ENCODE measurements at regions not wholly inside any gene's neighbourhood (a gene's known extent, or its start where the extent isn't known, plus 50 kb on each side); places are given as distances from the start of the nearest gene placed in this dataset.

DNA sequence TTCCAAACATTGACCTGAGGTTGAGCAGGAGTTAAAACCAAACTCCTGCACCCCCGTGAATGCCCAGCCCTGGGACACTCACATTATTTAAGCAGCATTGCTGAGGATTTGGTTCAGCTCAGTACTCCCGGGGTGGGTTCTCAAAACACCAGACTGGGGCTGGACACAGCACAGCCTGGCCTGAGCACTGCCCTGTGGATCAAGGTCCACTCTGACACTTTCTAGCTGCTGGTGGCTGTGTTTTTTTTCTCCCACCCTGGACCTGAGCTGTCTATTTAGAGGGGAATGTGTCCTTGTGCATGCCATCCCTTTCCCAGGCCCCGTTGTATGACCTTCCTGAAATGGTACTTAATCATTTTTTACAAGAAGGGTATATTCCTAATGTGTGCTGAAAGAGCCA, 94.7 kb upstream of the GJB6 start:
- Histone ChIP-seq H3K27me3 (replicated peaks in 1 of 4; ENCODE audit: control extremely low read depth in 1 of 4, control insufficient read depth in 3 of 4, insufficient read depth in 4 of 4, low read length in 3 of 4) (no peaks in the 10 kb centered on the region), H4K20me1 (ENCODE audit: control insufficient read depth, insufficient read depth, low read length, poor library complexity, severe bottlenecking) (no peaks in the 10 kb centered on the region), H3K4me2 (replicated peaks; ENCODE audit: low read depth, low read length, poor library complexity, severe bottlenecking) (no peak overlapping the region), H3K27ac (ENCODE audit: low read length in 2 of 2) (no peak overlapping the region), H3K79me2 (ENCODE audit: control insufficient read depth, insufficient read depth, low read length) (no peaks in the 10 kb centered on the region), H3K4me3 (ENCODE audit: control extremely low read depth in 1 of 5, extremely low read depth in 1 of 5, insufficient read depth in 1 of 5, low read depth in 2 of 5, low read length in 4 of 5) (no peak overlapping the region), H3K36me3 (replicated peaks in 1 of 2; ENCODE audit: control extremely low read depth in 1 of 2, control insufficient read depth in 1 of 2, extremely low read depth in 1 of 2, insufficient read depth in 2 of 2, low read length in 1 of 2) (no peaks in the 10 kb centered on the region), H3K9me3 (ENCODE audit: control extremely low read depth in 1 of 3, control insufficient read depth in 2 of 3, insufficient read depth in 1 of 3, low read length in 2 of 3) (peaks cover 0 to 21% (median 12%) of the 10 kb centered on the region in 3 donors), H3K9ac (ENCODE audit: low read length) (no peak overlapping the region), H2AFZ (ENCODE audit: insufficient read depth, low read depth, low read length, poor library complexity, severe bottlenecking) (no peak overlapping the region), H3K4me1 (ENCODE audit: control insufficient read depth in 2 of 2, insufficient read depth in 2 of 2, low read length in 2 of 2) (no peaks in the 10 kb centered on the region)
- Mint-ChIP-seq H3K4me3 (no peak overlapping the region), H3K27me3 (peaks cover 8% of the 10 kb centered on the region), H3K27ac (no peak overlapping the region), H3K9me3 (ENCODE audit: insufficient read depth) (peaks cover 5% of the 10 kb centered on the region), H3K4me1 (no peaks in the 10 kb centered on the region)
- no peak for ATAC-seq (ENCODE audit: low read depth)
- POLR2A ChIA-PET, result no interaction called here
- DNase-seq, result no peak
- TF ChIP-seq, protein P1, sequence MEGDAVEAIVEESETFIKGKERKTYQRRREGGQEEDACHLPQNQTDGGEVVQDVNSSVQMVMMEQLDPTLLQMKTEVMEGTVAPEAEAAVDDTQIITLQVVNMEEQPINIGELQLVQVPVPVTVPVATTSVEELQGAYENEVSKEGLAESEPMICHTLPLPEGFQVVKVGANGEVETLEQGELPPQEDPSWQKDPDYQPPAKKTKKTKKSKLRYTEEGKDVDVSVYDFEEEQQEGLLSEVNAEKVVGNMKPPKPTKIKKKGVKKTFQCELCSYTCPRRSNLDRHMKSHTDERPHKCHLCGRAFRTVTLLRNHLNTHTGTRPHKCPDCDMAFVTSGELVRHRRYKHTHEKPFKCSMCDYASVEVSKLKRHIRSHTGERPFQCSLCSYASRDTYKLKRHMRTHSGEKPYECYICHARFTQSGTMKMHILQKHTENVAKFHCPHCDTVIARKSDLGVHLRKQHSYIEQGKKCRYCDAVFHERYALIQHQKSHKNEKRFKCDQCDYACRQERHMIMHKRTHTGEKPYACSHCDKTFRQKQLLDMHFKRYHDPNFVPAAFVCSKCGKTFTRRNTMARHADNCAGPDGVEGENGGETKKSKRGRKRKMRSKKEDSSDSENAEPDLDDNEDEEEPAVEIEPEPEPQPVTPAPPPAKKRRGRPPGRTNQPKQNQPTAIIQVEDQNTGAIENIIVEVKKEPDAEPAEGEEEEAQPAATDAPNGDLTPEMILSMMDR (IDR thresholded peaks at IDR 0.05), result no peak
- no peak for TF ChIP-seq EZH2 (IDR thresholded peaks at IDR 0.05; ENCODE audit: borderline replicate concordance, insufficient read depth, low read depth, low read length, poor library complexity, severe bottlenecking)
- CTCF ChIA-PET, result no interaction called here
- WGBS (ENCODE audit: insufficient coverage), result 81% methylated on average over 2 of the region's 3 CpGs
- intact Hi-C loops (cut with micrococcal nuclease), result no loop called here

DNA sequence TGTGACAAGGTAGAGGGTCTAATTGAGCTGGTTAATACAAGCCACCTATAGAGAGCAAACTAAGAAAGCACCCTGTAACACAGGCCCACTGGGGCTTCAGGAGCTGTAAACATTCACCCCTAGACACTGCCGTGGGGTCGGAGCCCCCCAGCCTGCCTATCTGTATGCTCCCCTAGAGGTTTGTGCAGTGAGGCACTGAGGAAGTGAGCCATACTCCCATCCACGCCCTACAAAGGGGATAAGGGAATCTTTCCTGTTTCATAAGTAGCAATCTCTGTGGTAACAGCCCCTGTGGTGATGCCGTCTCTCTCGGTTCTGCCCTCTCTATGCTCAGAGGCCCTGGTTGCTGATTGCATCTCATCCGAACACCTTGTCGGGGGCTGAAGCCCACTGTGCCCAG, 94.2 kb upstream of the GJB6 start:
- intact Hi-C loops (cut with micrococcal nuclease), result no loop called here
- TF ChIP-seq EZH2 (IDR thresholded peaks at IDR 0.05; ENCODE audit: borderline replicate concordance, insufficient read depth, low read depth, low read length, poor library complexity, severe bottlenecking), result no peak
- TF ChIP-seq, protein P1 (IDR thresholded peaks at IDR 0.05), result no peak
- H3K4me3 Mint-ChIP-seq, result no peak overlapping the region
- CTCF ChIA-PET, result no interaction called here
- H3K4me1 Mint-ChIP-seq, result no peaks in the 10 kb centered on the region
- Histone ChIP-seq H3K27ac (ENCODE audit: low read length in 2 of 2) (no peak overlapping the region), H4K20me1 (ENCODE audit: control insufficient read depth, insufficient read depth, low read length, poor library complexity, severe bottlenecking) (no peaks in the 10 kb centered on the region), H3K4me3 (ENCODE audit: control extremely low read depth in 1 of 5, extremely low read depth in 1 of 5, insufficient read depth in 1 of 5, low read depth in 2 of 5, low read length in 4 of 5) (no peak overlapping the region), H3K79me2 (ENCODE audit: control insufficient read depth, insufficient read depth, low read length) (no peaks in the 10 kb centered on the region), H3K9me3 (ENCODE audit: control extremely low read depth in 1 of 3, control insufficient read depth in 2 of 3, insufficient read depth in 1 of 3, low read length in 2 of 3) (peaks cover 0 to 21% (median 12%) of the 10 kb centered on the region in 3 donors), H3K9ac (ENCODE audit: low read length) (no peak overlapping the region), H3K36me3 (replicated peaks in 1 of 2; ENCODE audit: control extremely low read depth in 1 of 2, control insufficient read depth in 1 of 2, extremely low read depth in 1 of 2, insufficient read depth in 2 of 2, low read length in 1 of 2) (no peaks in the 10 kb centered on the region), H3K27me3 (replicated peaks in 1 of 4; ENCODE audit: control extremely low read depth in 1 of 4, control insufficient read depth in 3 of 4, insufficient read depth in 4 of 4, low read length in 3 of 4) (no peaks in the 10 kb centered on the region), H3K4me1 (ENCODE audit: control insufficient read depth in 2 of 2, insufficient read depth in 2 of 2, low read length in 2 of 2) (no peaks in the 10 kb centered on the region), H2AFZ (ENCODE audit: insufficient read depth, low read depth, low read length, poor library complexity, severe bottlenecking) (no peak overlapping the region), H3K4me2 (replicated peaks; ENCODE audit: low read depth, low read length, poor library complexity, severe bottlenecking) (no peak overlapping the region)
- H3K27ac Mint-ChIP-seq, result no peak overlapping the region
- peaks cover 11% of the 10 kb centered on the region for H3K27me3 Mint-ChIP-seq
- peaks cover 5% of the 10 kb centered on the region for H3K9me3 Mint-ChIP-seq (ENCODE audit: insufficient read depth)
- DNase-seq (no peak), ATAC-seq (ENCODE audit: low read depth) (no peak)
- POLR2A ChIA-PET, result no interaction called here
- WGBS (ENCODE audit: insufficient coverage), result 87% methylated on average over 7 of the region's 7 CpGs
